KMS-11 (cell line): ENCODE measurements at regions not wholly inside any gene's neighbourhood (a gene's known extent, or its start where the extent isn't known, plus 50 kb on each side); places are given as distances from the start of the nearest gene placed in this dataset.

ENCODE experiments used
- H2AFZ ChIP-seq: fragments of 200-600 bp; sonication (generic); 2 replicates; pipeline ENCODE4 v1.6.1; 2016; ENCODE audit warnings: antibody characterized with exemption, mixed run types, low read depth
- H3K27ac ChIP-seq: fragments of 200-600 bp; sonication (generic); 2 replicates; pipeline ENCODE4 v1.6.1; 2016; ENCODE audit warnings: mild to moderate bottlenecking, mixed run types
- H3K27me3 ChIP-seq: fragments of 200-600 bp; sonication (generic); 2 replicates; pipeline ENCODE4 v1.6.1; 2017; ENCODE audit warnings: mild to moderate bottlenecking, low read depth, mixed run types, moderate library complexity; ENCODE audit not compliant: insufficient read depth
- H3K36me3 ChIP-seq: fragments of 200-600 bp; sonication (generic); 2 replicates; pipeline ENCODE4 v1.6.1; 2017; ENCODE audit warnings: mild to moderate bottlenecking, mixed run types; ENCODE audit not compliant: insufficient read depth
- H3K4me1 ChIP-seq: fragments of 200-600 bp; sonication (generic); 2 replicates; pipeline ENCODE4 v1.6.1; 2016; ENCODE audit warnings: mild to moderate bottlenecking, low read depth, mixed run types; ENCODE audit not compliant: poor library complexity, severe bottlenecking
- H3K4me2 ChIP-seq: fragments of 200-600 bp; sonication (generic); 2 replicates; pipeline ENCODE4 v1.7.0; 2016; ENCODE audit warnings: mild to moderate bottlenecking, mixed run types
- H3K4me3 ChIP-seq: fragments of 200-600 bp; sonication (generic); IDR thresholded peaks from 2 replicates; pipeline ENCODE4 v1.6.1; 2017; ENCODE audit warnings: low read depth, low read length, mixed read lengths; ENCODE audit not compliant: insufficient read depth
- H3K79me2 ChIP-seq: fragments of 200-600 bp; sonication (generic); 2 replicates; pipeline ENCODE4 v1.6.1; 2016; ENCODE audit warnings: low read depth, mixed run types; ENCODE audit not compliant: insufficient read depth
- H3K9ac ChIP-seq: fragments of 200-600 bp; sonication (generic); 2 replicates; pipeline ENCODE4 v1.6.1; 2016; ENCODE audit warnings: mild to moderate bottlenecking, mixed run types
- H4K20me1 ChIP-seq: fragments of 200-600 bp; sonication (generic); 2 replicates; pipeline ENCODE4 v1.6.1; 2016; ENCODE audit warnings: mild to moderate bottlenecking, mixed run types; ENCODE audit not compliant: insufficient read depth
- TF ChIP-seq, protein P1 (sequence below): fragments of 200-600 bp; sonication (generic); conservative IDR thresholded peaks from 2 replicates; pipeline ENCODE4 v1.6.1; 2017; ENCODE audit warnings: low read depth, mild to moderate bottlenecking, antibody characterized with exemption, low read length, moderate library complexity, mixed read lengths

DNA sequence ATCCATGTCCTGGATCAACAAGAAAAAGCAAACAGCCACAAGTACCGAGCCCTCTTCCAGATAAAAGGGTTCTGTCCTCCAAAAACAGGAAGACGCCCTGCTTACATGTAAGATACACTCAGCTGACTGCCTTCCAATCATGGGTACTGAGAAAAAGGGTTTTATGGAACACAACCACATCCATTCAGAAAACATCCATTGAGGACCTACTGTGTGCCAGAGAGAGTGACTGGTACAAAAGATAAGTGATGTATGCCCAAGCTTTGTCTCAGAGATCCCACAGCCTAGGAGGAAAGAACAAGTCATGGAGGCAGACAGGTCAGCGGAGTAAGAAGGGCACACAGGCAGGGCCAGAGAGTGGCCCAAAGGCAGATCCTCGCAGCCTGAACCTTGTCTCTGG, 94.8 kb upstream of the SSTR4 start:
- Histone ChIP-seq H3K27me3 (no peaks in the 10 kb centered on the region), H3K4me3 (no peak overlapping the region), H3K4me2 (no peak overlapping the region), H3K9ac (no peak overlapping the region), H2AFZ (no peak overlapping the region), H3K4me1 (no peaks in the 10 kb centered on the region), H3K27ac (no peak overlapping the region), H4K20me1 (no peaks in the 10 kb centered on the region), H3K79me2 (no peaks in the 10 kb centered on the region), H3K36me3 (no peaks in the 10 kb centered on the region)
- TF ChIP-seq, protein P1, sequence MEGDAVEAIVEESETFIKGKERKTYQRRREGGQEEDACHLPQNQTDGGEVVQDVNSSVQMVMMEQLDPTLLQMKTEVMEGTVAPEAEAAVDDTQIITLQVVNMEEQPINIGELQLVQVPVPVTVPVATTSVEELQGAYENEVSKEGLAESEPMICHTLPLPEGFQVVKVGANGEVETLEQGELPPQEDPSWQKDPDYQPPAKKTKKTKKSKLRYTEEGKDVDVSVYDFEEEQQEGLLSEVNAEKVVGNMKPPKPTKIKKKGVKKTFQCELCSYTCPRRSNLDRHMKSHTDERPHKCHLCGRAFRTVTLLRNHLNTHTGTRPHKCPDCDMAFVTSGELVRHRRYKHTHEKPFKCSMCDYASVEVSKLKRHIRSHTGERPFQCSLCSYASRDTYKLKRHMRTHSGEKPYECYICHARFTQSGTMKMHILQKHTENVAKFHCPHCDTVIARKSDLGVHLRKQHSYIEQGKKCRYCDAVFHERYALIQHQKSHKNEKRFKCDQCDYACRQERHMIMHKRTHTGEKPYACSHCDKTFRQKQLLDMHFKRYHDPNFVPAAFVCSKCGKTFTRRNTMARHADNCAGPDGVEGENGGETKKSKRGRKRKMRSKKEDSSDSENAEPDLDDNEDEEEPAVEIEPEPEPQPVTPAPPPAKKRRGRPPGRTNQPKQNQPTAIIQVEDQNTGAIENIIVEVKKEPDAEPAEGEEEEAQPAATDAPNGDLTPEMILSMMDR, result no peak

DNA sequence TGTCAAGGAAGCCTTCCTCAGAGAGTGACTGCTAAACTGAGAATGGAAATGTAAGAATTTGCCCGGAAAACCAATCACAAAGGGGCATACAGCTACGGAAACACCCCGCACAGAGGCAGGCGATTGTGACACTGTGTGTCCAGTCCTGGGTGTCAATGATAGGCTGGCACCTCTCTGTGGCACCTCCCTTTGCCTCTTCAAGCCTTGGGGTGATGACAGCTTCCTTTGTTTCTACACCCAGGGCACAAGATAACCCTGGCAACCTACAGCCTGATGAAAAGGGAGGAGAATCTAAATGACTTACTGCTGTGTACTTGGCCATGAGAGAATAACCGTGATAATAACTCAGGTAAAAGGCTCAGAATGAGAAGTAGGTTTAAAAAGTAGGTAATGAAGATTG, 93.6 kb upstream of the SSTR4 start:
- H3K27me3 ChIP-seq, result no peaks in the 10 kb centered on the region
- no peaks in the 10 kb centered on the region for H3K79me2 ChIP-seq
- no peak overlapping the region for H3K27ac ChIP-seq
- no peaks in the 10 kb centered on the region for H3K36me3 ChIP-seq
- TF ChIP-seq, protein P1, result no peak
- no peaks in the 10 kb centered on the region for H4K20me1 ChIP-seq
- no peaks in the 10 kb centered on the region for H3K4me1 ChIP-seq
- no peak overlapping the region for H3K4me2 ChIP-seq
- H2AFZ ChIP-seq, result no peak overlapping the region
- H3K4me3 ChIP-seq, result no peak overlapping the region
- H3K9ac ChIP-seq, result no peak overlapping the region

DNA sequence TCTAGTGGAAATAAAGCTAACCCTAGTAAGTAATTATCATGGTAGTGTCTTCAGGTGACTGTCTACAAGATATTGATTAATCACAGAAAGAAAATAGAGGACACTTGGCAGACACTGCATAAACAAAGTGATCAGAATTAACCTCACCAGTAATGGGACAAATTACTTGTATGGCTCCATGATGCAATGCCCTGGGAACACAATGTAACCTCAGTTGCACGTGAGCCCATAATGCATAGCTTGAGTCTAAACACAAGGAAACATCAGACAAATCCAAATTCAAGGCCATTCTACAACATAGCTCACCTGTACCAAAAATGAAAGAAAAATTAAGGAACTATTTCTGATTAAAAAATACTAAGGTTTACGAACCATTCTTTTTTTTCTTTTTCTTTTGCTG, 92.4 kb upstream of the SSTR4 start:
- Histone ChIP-seq H3K4me1 (no peaks in the 10 kb centered on the region), H2AFZ (no peak overlapping the region), H3K27me3 (no peaks in the 10 kb centered on the region)

DNA sequence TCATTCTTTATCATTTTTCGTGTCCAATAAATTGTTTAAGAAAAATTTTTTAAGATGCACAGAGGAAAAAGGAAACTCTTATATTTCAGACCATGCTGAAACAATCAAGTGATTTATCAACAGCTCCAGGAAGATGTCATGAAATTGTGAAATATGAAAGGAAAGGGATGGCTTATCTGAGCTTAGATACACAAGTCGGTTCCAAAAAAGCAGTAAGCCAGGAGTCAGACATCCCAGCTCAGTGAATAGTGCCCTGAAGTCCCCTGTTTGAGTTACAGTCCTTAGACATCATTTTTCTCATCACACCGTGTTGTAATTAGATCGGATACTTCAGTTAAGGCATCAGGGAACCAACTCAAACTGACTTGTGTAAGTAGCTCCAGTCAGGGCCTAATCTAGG, 91.0 kb upstream of the SSTR4 start:
- Histone ChIP-seq H3K36me3 (no peaks in the 10 kb centered on the region), H2AFZ (no peak overlapping the region), H3K4me1 (no peaks in the 10 kb centered on the region), H3K4me2 (no peak overlapping the region), H3K79me2 (no peaks in the 10 kb centered on the region), H3K9ac (no peak overlapping the region), H3K4me3 (no peak overlapping the region), H4K20me1 (no peaks in the 10 kb centered on the region), H3K27me3 (no peaks in the 10 kb centered on the region), H3K27ac (no peak overlapping the region)
- TF ChIP-seq, protein P1, result no peak

More for the DNA sequence above, 92.4 kb upstream of the SSTR4 start:
- no peak overlapping the region for H3K9ac ChIP-seq
- no peak overlapping the region for H3K4me2 ChIP-seq
- TF ChIP-seq, protein P1, result no peak
- no peak overlapping the region for H3K4me3 ChIP-seq
- H3K27ac ChIP-seq, result no peak overlapping the region
- H4K20me1 ChIP-seq, result no peaks in the 10 kb centered on the region
- no peaks in the 10 kb centered on the region for H3K79me2 ChIP-seq
- no peaks in the 10 kb centered on the region for H3K36me3 ChIP-seq
